Stimulated activated CD8-positive, alpha-beta memory T cell treated with anti-CD3 and anti-CD28 coated beads, Interleukin-4, amount 100 ng/mL, for 48 hours (primary cell): ENCODE measurements at regions not wholly inside any gene's neighbourhood (a gene's known extent, or its start where the extent isn't known, plus 50 kb on each side); places are given as distances from the start of the nearest gene placed in this dataset.

ENCODE experiments used
- DNase-seq: peaks from one replicate; pipeline ENCODE4 v3.0.0-alpha.2; 2020

- DNase-seq: no peak
Observed at GRCh38 chr1:29870621-29871020, 634.3 kb downstream of the PTPRU start.

- DNase-seq: no peak
Observed at GRCh38 chr1:29869802-29870201, 633.5 kb downstream of the PTPRU start.

- no peak for DNase-seq
Observed at GRCh38 chr1:29868944-29869343, 632.6 kb downstream of the PTPRU start.

GRCh38 chr1:29868096-29868495 lies 631.8 kb downstream of the PTPRU start:
- DNase-seq: no peak

- no peak for DNase-seq
Observed at GRCh38 chr1:29865051-29865450, 628.7 kb downstream of the PTPRU start.

GRCh38 chr1:29864431-29865022 lies 628.2 kb downstream of the PTPRU start:
- no peak for DNase-seq

GRCh38 chr1:29861922-29862321 lies 625.6 kb downstream of the PTPRU start:
- DNase-seq: no peak

GRCh38 chr1:29861446-29861845 lies 625.1 kb downstream of the PTPRU start:
- no peak for DNase-seq

GRCh38 chr1:29860681-29861080 lies 624.4 kb downstream of the PTPRU start:
- DNase-seq: no peak

GRCh38 chr1:29860056-29860455 lies 623.7 kb downstream of the PTPRU start:
- no peak for DNase-seq

GRCh38 chr1:29859126-29859525 lies 622.8 kb downstream of the PTPRU start:
- DNase-seq: no peak

GRCh38 chr1:29858646-29859045 lies 622.3 kb downstream of the PTPRU start:
- no peak for DNase-seq

- no peak for DNase-seq
Observed at GRCh38 chr1:29856340-29857114, 620.2 kb downstream of the PTPRU start.

- no peak for DNase-seq
Observed at GRCh38 chr1:29855561-29856160, 619.3 kb downstream of the PTPRU start.

- no peak for DNase-seq
Observed at GRCh38 chr1:29854700-29855276, 618.5 kb downstream of the PTPRU start.

GRCh38 chr1:29853716-29854330 lies 617.5 kb downstream of the PTPRU start:
- DNase-seq: no peak

- no peak for DNase-seq
Observed at GRCh38 chr1:29852248-29852647, 615.9 kb downstream of the PTPRU start.

- no peak for DNase-seq
Observed at GRCh38 chr1:29851691-29852090, 615.4 kb downstream of the PTPRU start.

GRCh38 chr1:29849991-29850757 lies 613.9 kb downstream of the PTPRU start:
- no peak for DNase-seq

GRCh38 chr1:29849038-29849750 lies 612.9 kb downstream of the PTPRU start:
- DNase-seq: peak; percentile 70

GRCh38 chr1:29845910-29846309 lies 609.6 kb downstream of the PTPRU start:
- no peak for DNase-seq

- DNase-seq: no peak
Observed at GRCh38 chr1:29842130-29842529, 605.8 kb downstream of the PTPRU start.
